Ammon's horn (tissue), 1 donor: ENCODE measurements at regions not wholly inside any gene's neighbourhood (a gene's known extent, or its start where the extent isn't known, plus 50 kb on each side); places are given as distances from the start of the nearest gene placed in this dataset.
"Not testable (repeated sequence)": the region's sequence is repeated elsewhere in the genome, so short reads cannot be mapped to it uniquely, and the experiment has no call there.

Experiments used
- DNase-seq: peaks from one replicate; pipeline ENCODE4 v3.0.0-alpha.2; 2016; ENCODE audit warnings: low spot score

- DNase-seq, result peak; percentile 56
Observed at GRCh38 chr1:817071-817599, 106.6 kb upstream of the SAMD11 start.

- DNase-seq, result not testable (repeated sequence)
Observed at GRCh38 chr1:817658-818617, 105.8 kb upstream of the SAMD11 start.

- no peak for DNase-seq
Observed at GRCh38 chr1:818618-819291, 105.0 kb upstream of the SAMD11 start.

GRCh38 chr1:820962-821361 lies 102.8 kb upstream of the SAMD11 start:
- no peak for DNase-seq

- DNase-seq, result not testable (repeated sequence)
Observed at GRCh38 chr1:826808-827207, 96.9 kb upstream of the SAMD11 start.

- DNase-seq, result peak; percentile 91
Observed at GRCh38 chr1:827211-828063, 96.3 kb upstream of the SAMD11 start.

GRCh38 chr1:829324-829723 lies 94.4 kb upstream of the SAMD11 start:
- not testable (repeated sequence) for DNase-seq

- not testable (repeated sequence) for DNase-seq
Observed at GRCh38 chr1:829932-830331, 93.8 kb upstream of the SAMD11 start.

- DNase-seq, result not testable (repeated sequence)
Observed at GRCh38 chr1:830750-831149, 93.0 kb upstream of the SAMD11 start.

- DNase-seq, result no peak
Observed at GRCh38 chr1:831522-831921, 92.2 kb upstream of the SAMD11 start.

GRCh38 chr1:832136-832535 lies 91.6 kb upstream of the SAMD11 start:
- DNase-seq, result no peak

- not testable (repeated sequence) for DNase-seq
Observed at GRCh38 chr1:833226-833625, 90.5 kb upstream of the SAMD11 start.

- not testable (repeated sequence) for DNase-seq
Observed at GRCh38 chr1:835509-835908, 88.2 kb upstream of the SAMD11 start.

- DNase-seq, result not testable (repeated sequence)
Observed at GRCh38 chr1:837601-838000, 86.1 kb upstream of the SAMD11 start.

- DNase-seq, result not testable (repeated sequence)
Observed at GRCh38 chr1:838291-838690, 85.4 kb upstream of the SAMD11 start.

- not testable (repeated sequence) for DNase-seq
Observed at GRCh38 chr1:840592-840991, 83.1 kb upstream of the SAMD11 start.

- DNase-seq, result not testable (repeated sequence)
Observed at GRCh38 chr1:841671-842425, 81.9 kb upstream of the SAMD11 start.

- DNase-seq, result not testable (repeated sequence)
Observed at GRCh38 chr1:842799-843198, 80.9 kb upstream of the SAMD11 start.

GRCh38 chr1:843946-844345 lies 79.8 kb upstream of the SAMD11 start:
- not testable (repeated sequence) for DNase-seq

GRCh38 chr1:844472-845026 lies 79.2 kb upstream of the SAMD11 start:
- no peak for DNase-seq

GRCh38 chr1:845641-846040 lies 78.1 kb upstream of the SAMD11 start:
- DNase-seq, result not testable (repeated sequence)
